ENCODE measurements at regions not wholly inside any gene's neighbourhood (a gene's known extent, or its start where the extent isn't known, plus 50 kb on each side); places are given as distances from the start of the nearest gene placed in this dataset.

- Mint-ChIP-seq H3K27ac (no peak overlapping the region), H3K4me1 (no peaks in the 10 kb centered on the region), H3K36me3 (ENCODE audit: low read depth) (no peaks in the 10 kb centered on the region), H3K27me3 (no peaks in the 10 kb centered on the region), H3K4me3 (no peak overlapping the region)
- DNase-seq: no peak
- no peaks in the 10 kb centered on the region for H3K9me3 ChIP-seq (ENCODE audit: control insufficient read depth, low read length, poor library complexity, severe bottlenecking)
- ATAC-seq: no peak
Measured at GRCh38 chr13:31455581-31455980, 255.8 kb downstream of the B3GLCT start.

GRCh38 chr13:31456056-31456455 lies 256.3 kb downstream of the B3GLCT start:
- H3K27me3 Mint-ChIP-seq: no peaks in the 10 kb centered on the region
- ATAC-seq (no peak), DNase-seq (no peak)
- no peaks in the 10 kb centered on the region for H3K9me3 ChIP-seq (ENCODE audit: control insufficient read depth, low read length, poor library complexity, severe bottlenecking)
- no peak overlapping the region for H3K27ac Mint-ChIP-seq
- no peak overlapping the region for H3K4me3 Mint-ChIP-seq
- H3K36me3 Mint-ChIP-seq (ENCODE audit: low read depth): no peaks in the 10 kb centered on the region
- H3K4me1 Mint-ChIP-seq: no peaks in the 10 kb centered on the region

- H3K9me3 ChIP-seq (ENCODE audit: control insufficient read depth, low read length, poor library complexity, severe bottlenecking): no peaks in the 10 kb centered on the region
- H3K27me3 Mint-ChIP-seq: no peaks in the 10 kb centered on the region
- H3K4me1 Mint-ChIP-seq: no peaks in the 10 kb centered on the region
- H3K4me3 Mint-ChIP-seq: no peak overlapping the region
- ATAC-seq: no peak
- no peaks in the 10 kb centered on the region for H3K36me3 Mint-ChIP-seq (ENCODE audit: low read depth)
- no peak for DNase-seq
- H3K27ac Mint-ChIP-seq: no peak overlapping the region
Measured at GRCh38 chr13:31460061-31460460, 260.3 kb downstream of the B3GLCT start.

GRCh38 chr13:31461923-31462322 lies 262.1 kb downstream of the B3GLCT start:
- Mint-ChIP-seq H3K27me3 (no peaks in the 10 kb centered on the region), H3K4me3 (no peak overlapping the region), H3K4me1 (no peaks in the 10 kb centered on the region), H3K36me3 (ENCODE audit: low read depth) (no peaks in the 10 kb centered on the region), H3K27ac (no peak overlapping the region)
- DNase-seq: no peak
- ATAC-seq: no peak
- H3K9me3 ChIP-seq (ENCODE audit: control insufficient read depth, low read length, poor library complexity, severe bottlenecking): no peaks in the 10 kb centered on the region

GRCh38 chr13:31462766-31463165 lies 263.0 kb downstream of the B3GLCT start:
- Mint-ChIP-seq H3K27ac (no peak overlapping the region), H3K4me3 (no peak overlapping the region), H3K27me3 (peaks cover 7% of the 10 kb centered on the region), H3K36me3 (ENCODE audit: low read depth) (no peaks in the 10 kb centered on the region), H3K4me1 (no peaks in the 10 kb centered on the region)
- H3K9me3 ChIP-seq (ENCODE audit: control insufficient read depth, low read length, poor library complexity, severe bottlenecking): no peaks in the 10 kb centered on the region
- ATAC-seq: no peak
- DNase-seq: no peak

GRCh38 chr13:31468114-31468902 lies 268.5 kb downstream of the B3GLCT start:
- no peaks in the 10 kb centered on the region for H3K9me3 ChIP-seq (ENCODE audit: control insufficient read depth, low read length, poor library complexity, severe bottlenecking)
- H3K4me1 Mint-ChIP-seq: no peaks in the 10 kb centered on the region
- no peaks in the 10 kb centered on the region for H3K36me3 Mint-ChIP-seq (ENCODE audit: low read depth)
- ATAC-seq (no peak), DNase-seq (no peak)
- no peak overlapping the region for H3K27ac Mint-ChIP-seq
- H3K27me3 Mint-ChIP-seq: peaks cover 15% of the 10 kb centered on the region
- H3K4me3 Mint-ChIP-seq: no peak overlapping the region

- Mint-ChIP-seq H3K4me1 (no peaks in the 10 kb centered on the region), H3K27me3 (peaks cover 21% of the 10 kb centered on the region), H3K36me3 (ENCODE audit: low read depth) (no peaks in the 10 kb centered on the region), H3K27ac (no peak overlapping the region), H3K4me3 (no peak overlapping the region)
- DNase-seq: no peak
- H3K9me3 ChIP-seq (ENCODE audit: control insufficient read depth, low read length, poor library complexity, severe bottlenecking): no peaks in the 10 kb centered on the region
- no peak for ATAC-seq
Measured at GRCh38 chr13:31469377-31469776, 269.6 kb downstream of the B3GLCT start.

GRCh38 chr13:31476266-31476665 lies 263.1 kb upstream of the RXFP2 start:
- ATAC-seq (no peak), DNase-seq (no peak)
- Mint-ChIP-seq H3K36me3 (ENCODE audit: low read depth) (no peaks in the 10 kb centered on the region), H3K27ac (no peak overlapping the region), H3K4me1 (no peaks in the 10 kb centered on the region), H3K27me3 (peaks cover 15% of the 10 kb centered on the region), H3K4me3 (no peak overlapping the region)
- no peaks in the 10 kb centered on the region for H3K9me3 ChIP-seq (ENCODE audit: control insufficient read depth, low read length, poor library complexity, severe bottlenecking)

- no peak for ATAC-seq
- H3K27ac Mint-ChIP-seq: no peak overlapping the region
Measured at GRCh38 chr13:31476753-31477152, 262.6 kb upstream of the RXFP2 start.

GRCh38 chr13:31477961-31478360 lies 261.4 kb upstream of the RXFP2 start:
- H3K27ac Mint-ChIP-seq: no peak overlapping the region
- H3K27me3 Mint-ChIP-seq: peaks cover 11% of the 10 kb centered on the region
- ATAC-seq (no peak), DNase-seq (no peak)
- no peaks in the 10 kb centered on the region for H3K4me1 Mint-ChIP-seq
- H3K36me3 Mint-ChIP-seq (ENCODE audit: low read depth): no peaks in the 10 kb centered on the region
- H3K4me3 Mint-ChIP-seq: no peak overlapping the region
- no peaks in the 10 kb centered on the region for H3K9me3 ChIP-seq (ENCODE audit: control insufficient read depth, low read length, poor library complexity, severe bottlenecking)

More at GRCh38 chr13:31476753-31477152, 262.6 kb upstream of the RXFP2 start:
- Mint-ChIP-seq H3K36me3 (ENCODE audit: low read depth) (no peaks in the 10 kb centered on the region), H3K4me3 (no peak overlapping the region), H3K4me1 (no peaks in the 10 kb centered on the region), H3K27me3 (peaks cover 11% of the 10 kb centered on the region)
- H3K9me3 ChIP-seq (ENCODE audit: control insufficient read depth, low read length, poor library complexity, severe bottlenecking): no peaks in the 10 kb centered on the region
- DNase-seq: no peak

GRCh38 chr13:31485183-31485582 lies 254.1 kb upstream of the RXFP2 start:
- H3K36me3 Mint-ChIP-seq (ENCODE audit: low read depth): no peaks in the 10 kb centered on the region
- H3K27me3 Mint-ChIP-seq: peaks cover 10% of the 10 kb centered on the region
- H3K4me3 Mint-ChIP-seq: no peak overlapping the region
- H3K4me1 Mint-ChIP-seq: no peaks in the 10 kb centered on the region
- DNase-seq (no peak), ATAC-seq (no peak)
- no peaks in the 10 kb centered on the region for H3K9me3 ChIP-seq (ENCODE audit: control insufficient read depth, low read length, poor library complexity, severe bottlenecking)
- no peak overlapping the region for H3K27ac Mint-ChIP-seq

- H3K9me3 ChIP-seq (ENCODE audit: control insufficient read depth, low read length, poor library complexity, severe bottlenecking): no peaks in the 10 kb centered on the region
- peaks cover 10% of the 10 kb centered on the region for H3K27me3 Mint-ChIP-seq
- ATAC-seq (no peak), DNase-seq (no peak)
- no peak overlapping the region for H3K27ac Mint-ChIP-seq
- H3K36me3 Mint-ChIP-seq (ENCODE audit: low read depth): no peaks in the 10 kb centered on the region
- no peak overlapping the region for H3K4me3 Mint-ChIP-seq
- no peaks in the 10 kb centered on the region for H3K4me1 Mint-ChIP-seq
Measured at GRCh38 chr13:31485651-31486051, 253.7 kb upstream of the RXFP2 start.

- Mint-ChIP-seq H3K4me1 (no peaks in the 10 kb centered on the region), H3K27ac (no peak overlapping the region), H3K27me3 (peaks cover 12% of the 10 kb centered on the region), H3K36me3 (ENCODE audit: low read depth) (no peaks in the 10 kb centered on the region), H3K4me3 (no peak overlapping the region)
- no peak for DNase-seq
- ATAC-seq: no peak
- H3K9me3 ChIP-seq (ENCODE audit: control insufficient read depth, low read length, poor library complexity, severe bottlenecking): peaks cover 2% of the 10 kb centered on the region
Measured at GRCh38 chr13:31495336-31495735, 244.0 kb upstream of the RXFP2 start.

GRCh38 chr13:31499274-31499673 lies 240.1 kb upstream of the RXFP2 start:
- Mint-ChIP-seq H3K36me3 (ENCODE audit: low read depth) (no peaks in the 10 kb centered on the region), H3K4me3 (no peak overlapping the region), H3K27ac (no peak overlapping the region)

More at GRCh38 chr13:31499274-31499673, 240.1 kb upstream of the RXFP2 start:
- DNase-seq: no peak
- ATAC-seq: no peak
- Mint-ChIP-seq H3K27me3 (no peaks in the 10 kb centered on the region), H3K4me1 (no peaks in the 10 kb centered on the region)
- H3K9me3 ChIP-seq (ENCODE audit: control insufficient read depth, low read length, poor library complexity, severe bottlenecking): peaks cover 2% of the 10 kb centered on the region

Measured in T-helper 17 cell (primary cell).